SW 1271 (cell line): ENCODE measurements at regions not wholly inside any gene's neighbourhood (a gene's known extent, or its start where the extent isn't known, plus 50 kb on each side); places are given as distances from the start of the nearest gene placed in this dataset.
A peak's percentile ranks its signal among the peaks of the same experiment; 100 is the strongest.

Experiments
- DNase-seq, 2 experiments: peaks; one replicate each; lab custom pipeline; 2025; lab: John Stamatoyannopoulos, UW

DNA sequence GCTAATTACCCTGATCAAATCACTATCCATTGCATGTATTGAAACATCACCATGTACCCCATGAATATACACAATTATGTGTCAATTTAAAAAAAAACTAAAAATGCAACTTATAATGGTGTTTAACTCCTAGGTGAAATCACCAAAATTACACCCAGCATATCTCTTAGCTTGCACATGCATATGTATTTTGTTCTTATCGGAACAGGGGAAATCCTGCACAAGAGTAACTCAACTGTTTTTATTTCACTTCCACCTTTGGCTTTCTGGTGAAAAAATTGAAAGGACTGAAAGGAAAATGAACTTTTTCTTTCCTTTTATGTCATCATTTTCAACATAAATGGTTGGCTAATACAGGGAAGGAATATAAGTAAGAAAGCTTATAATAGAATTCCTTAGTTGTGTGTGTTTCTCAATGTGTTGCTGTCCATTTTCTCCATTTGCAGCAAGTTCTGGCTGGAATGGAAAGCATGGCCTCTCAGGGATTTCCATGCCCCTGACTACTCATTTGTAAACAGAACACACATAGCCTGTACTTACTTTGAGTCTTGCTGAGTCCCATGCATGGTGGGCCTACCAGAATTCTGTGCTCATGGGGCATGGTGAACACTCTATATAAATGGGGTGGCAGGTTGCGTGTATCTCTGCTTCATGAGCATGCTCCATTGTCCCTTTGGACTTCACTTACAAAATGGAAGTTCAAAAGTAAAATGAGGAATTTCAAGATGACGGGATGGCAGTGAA lies 462.0 kb downstream of the HS3ST3B1 start:
- DNase-seq: no peak

- DNase-seq: no peak
Measured at GRCh38 chr17:14760719-14761411, 460.0 kb downstream of the HS3ST3B1 start.

DNA sequence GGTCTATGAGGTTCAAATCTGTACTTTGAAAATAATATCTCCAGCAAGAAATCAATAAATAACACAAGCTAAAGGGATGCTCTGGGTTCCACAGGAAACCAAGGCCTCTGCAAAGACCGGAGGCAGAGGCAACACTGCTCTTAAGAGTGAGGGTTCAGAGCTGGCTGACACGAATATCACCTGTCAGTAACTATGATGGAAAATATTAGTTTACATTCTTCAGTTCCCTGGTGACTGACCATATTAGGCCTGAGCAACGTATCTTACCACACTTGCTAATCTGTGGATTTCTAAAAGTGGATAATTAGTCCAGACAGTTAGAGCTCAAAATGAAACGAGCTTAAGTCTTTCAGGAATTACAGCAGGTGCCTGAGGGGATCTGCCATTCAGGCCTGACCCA lies 459.3 kb downstream of the HS3ST3B1 start:
- no peak for DNase-seq

- no peak for DNase-seq
Measured at GRCh38 chr17:14759325-14759724, 458.4 kb downstream of the HS3ST3B1 start.

DNA sequence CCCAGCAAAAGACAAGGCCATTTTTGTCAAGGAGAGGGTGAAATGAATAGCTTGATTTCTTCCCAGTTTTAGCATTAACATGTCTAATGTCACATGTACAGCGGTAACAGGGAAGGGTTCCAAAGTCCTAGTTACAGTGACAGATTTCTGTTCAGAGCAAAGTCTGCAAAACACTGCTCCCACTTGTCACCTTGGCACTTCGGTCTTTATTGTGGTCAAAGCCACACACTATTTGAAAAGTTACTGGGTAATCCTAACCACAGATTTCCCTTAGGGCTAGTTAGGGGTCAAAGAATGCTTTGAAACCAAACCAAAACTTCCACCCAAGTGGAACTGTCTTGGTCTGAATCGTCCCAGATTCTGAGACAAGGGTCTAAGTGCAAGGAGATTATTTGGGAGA lies 455.6 kb downstream of the HS3ST3B1 start:
- no peak for DNase-seq

- no peak for DNase-seq
Measured at GRCh38 chr17:14755002-14755401, 454.1 kb downstream of the HS3ST3B1 start.

DNA sequence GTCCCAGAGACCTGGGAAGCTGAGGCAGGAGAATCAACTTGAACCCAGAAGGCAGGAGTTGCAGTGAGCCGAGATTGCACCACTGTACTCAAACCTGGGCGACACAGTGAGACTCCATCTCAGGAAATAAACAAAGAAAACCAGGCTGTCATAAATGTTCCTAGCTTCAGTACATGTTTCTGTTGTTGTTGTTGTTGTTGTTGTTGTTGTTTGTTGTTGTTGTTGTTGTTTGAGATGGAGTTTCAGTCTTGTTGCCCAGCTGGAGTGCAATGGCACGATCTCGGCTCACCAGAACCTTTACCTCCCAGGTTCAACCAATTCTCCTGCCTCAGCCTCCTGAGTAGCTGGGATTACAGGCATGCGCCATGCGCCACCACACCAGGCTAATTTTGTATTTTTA lies 452.5 kb downstream of the HS3ST3B1 start:
- no peak for DNase-seq

DNA sequence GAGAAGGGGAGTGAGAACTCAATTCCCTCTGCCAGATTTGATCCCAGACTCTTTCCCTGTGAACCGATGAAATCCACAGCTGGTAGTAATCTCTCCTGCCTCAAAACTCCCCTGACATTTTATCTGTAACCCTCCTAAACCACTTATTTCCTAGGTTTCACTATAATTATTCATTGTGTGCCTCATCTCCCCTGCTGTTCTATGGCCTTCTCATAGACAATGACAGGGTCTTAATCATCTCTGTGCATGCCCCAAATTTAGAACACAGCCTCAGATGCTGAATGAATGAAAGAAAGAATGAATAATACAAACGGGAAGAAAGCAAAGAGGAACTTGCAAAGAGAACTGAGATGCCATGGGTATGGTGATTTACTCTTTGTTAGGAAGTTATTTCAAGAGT lies 451.1 kb downstream of the HS3ST3B1 start:
- DNase-seq: no peak

- no peak for DNase-seq
Measured at GRCh38 chr17:14750866-14751265, 450.0 kb downstream of the HS3ST3B1 start.

DNA sequence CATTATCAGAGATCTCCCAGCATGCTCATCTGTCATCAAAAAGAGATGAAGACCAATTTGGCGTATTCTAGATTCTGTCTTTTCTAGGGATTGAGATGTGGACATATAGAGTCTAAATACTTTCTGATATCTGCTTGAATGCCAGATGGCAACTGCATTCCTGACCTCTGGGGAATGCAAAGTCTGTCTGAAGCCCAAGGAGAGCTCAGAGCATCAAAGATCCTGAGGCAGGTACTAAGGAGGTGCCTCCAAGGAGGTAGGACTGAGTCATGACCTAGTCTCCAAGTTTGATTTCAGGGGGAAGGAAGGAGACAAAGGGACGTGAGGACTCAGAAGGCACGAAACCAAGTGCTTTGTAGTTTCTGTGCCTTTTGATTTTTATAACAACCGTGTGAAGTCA lies 448.4 kb downstream of the HS3ST3B1 start:
- DNase-seq: no peak

- DNase-seq: no peak
Measured at GRCh38 chr17:14748036-14748710, 447.3 kb downstream of the HS3ST3B1 start.

GRCh38 chr17:14747603-14747950 lies 446.7 kb downstream of the HS3ST3B1 start:
- no peak for DNase-seq

DNA sequence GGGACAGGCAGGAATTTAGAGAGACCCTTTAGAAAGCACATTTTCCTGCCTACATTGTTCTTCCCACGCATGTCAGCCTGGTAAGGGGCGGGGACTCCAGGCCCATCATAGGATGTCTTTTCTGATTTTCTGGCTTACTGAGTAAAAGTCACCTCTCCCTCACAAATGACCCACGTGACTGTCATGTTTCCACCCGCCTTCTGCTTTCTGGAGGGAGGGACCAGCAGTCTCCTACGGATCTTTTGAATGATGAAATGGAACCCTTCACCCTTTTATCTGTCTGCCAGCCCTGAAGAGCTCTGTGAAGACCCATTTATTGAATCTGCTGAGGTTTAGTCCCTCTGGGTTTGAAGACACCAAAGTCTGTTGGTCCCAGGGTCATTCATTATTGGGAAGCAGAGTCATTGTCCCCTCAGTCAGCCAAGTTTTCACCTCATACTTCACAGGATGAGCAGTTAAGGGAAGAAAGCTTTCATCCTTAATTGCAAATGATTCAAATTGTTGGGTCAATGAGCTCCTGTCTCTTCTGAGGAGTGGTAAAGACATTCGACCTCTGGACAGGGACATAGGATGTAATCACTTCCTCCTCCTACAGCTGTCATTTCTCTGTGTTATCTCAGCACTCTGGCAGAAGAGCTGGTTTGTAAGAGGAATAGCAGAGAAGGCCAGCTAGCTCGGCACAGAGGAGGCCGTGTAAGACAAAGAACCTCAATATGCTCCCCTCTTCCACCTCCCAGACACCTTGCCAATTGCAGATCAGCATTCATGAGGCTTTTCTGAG lies 446.1 kb downstream of the HS3ST3B1 start:
- no peak for DNase-seq

GRCh38 chr17:14745541-14745940 lies 444.7 kb downstream of the HS3ST3B1 start:
- DNase-seq: no peak

DNA sequence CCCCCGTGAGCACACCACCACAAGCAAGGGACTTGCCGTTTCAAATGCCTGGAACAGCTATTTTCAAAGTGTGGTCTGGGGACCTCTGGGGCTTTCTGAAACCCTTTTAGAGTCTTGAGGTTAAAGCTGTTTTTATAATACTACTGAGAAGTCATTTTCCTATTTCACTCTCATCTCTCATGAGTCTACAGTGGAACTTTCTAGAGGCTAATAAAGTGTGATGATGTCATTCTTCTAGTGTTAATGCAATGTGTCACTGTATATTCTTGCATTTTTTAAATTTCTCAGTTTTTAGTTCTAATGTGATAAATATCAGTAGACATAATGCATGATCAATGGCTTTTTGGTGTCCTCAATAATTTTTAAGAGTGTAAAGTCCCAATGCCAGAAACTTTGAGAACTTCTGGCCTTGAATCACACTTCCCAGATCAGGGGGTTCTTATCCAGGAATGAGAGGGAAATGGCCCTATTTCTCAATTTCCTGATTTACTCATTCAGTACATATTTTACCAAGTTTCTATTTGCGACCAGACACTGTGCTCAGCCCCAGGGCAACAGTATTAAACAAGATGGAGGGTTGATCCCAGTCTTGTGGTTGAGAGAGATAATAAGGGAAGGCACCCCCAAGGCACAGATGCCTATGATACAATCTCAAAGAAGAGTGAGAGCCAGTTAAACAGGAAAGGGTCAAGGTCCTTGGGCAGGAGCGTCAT lies 444.0 kb downstream of the HS3ST3B1 start:
- DNase-seq: no peak

- no peak for DNase-seq
Measured at GRCh38 chr17:14741491-14741890, 440.6 kb downstream of the HS3ST3B1 start.

DNA sequence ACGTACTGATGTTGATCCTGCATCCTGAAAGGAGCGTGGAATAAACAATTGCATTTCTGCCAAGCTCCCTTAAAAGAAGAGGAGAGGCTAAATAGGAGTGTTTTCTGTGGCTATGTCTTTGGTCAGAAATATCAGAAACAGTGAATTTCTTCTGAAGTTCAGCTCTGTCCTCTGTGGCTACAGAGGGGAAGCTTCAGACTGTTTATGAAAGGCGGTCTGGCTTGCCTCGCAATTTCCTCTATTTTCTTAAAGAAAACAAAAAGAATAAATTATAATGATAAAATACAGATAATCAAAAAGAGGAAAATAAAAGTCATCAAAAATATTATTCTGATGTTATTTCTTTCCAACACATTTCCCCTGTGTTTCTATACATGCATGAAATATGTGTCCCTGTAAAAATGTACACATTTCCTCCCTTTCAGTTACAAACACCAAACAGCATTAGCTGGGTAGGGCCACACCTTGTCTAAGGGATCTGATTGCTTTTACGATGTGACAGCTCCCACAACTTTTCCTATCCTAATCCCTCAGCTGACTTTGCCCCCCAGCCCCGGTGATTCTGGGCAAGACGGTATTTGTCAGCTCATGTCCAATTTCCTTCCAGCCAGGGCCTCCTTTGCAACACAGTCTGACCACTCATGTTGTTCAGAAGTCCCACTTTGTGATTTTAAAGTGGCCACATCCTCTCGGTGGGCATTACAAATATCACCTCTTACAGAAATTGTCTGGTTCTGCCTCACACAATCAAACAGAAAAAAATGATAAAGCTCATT lies 439.0 kb downstream of the HS3ST3B1 start:
- DNase-seq: no peak

DNA sequence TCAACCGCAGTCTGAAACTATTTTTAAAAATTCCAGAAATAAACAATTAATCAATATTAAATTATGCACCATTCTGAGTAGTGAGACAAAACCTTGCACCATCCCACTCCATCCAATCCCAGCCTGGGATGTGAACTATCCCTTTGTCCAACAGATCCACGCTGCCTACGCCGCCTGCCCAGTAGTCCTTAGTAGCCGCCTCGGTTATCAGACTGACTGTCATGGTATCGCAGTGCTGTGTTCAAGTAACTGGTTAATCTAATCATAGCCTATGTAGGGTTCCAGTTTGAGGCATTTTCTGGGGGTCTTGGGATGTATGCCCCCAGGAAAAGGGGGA lies 437.7 kb downstream of the HS3ST3B1 start:
- DNase-seq: no peak

GRCh38 chr17:14737984-14738651 lies 437.2 kb downstream of the HS3ST3B1 start:
- peak; percentile 67 to 77 for DNase-seq

DNA sequence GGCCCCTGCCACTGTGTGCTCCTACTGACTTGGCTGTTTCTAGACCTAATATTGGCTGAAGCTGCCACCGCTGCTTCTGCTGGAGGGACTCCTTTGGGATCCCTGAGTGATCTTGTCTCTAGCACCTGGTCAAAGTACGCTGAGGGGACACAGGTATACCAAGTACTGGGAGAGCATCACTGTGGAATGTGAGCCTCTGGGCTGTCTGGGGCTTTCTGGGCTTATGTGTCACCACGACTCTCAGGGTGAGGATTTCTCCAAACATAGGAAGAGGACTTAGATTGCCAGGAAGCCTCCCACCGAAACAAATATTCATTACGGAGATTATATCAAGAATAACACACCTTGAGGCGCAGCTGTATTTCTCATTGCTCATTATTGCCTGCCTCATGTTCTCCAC lies 435.8 kb downstream of the HS3ST3B1 start:
- DNase-seq: no peak

DNA sequence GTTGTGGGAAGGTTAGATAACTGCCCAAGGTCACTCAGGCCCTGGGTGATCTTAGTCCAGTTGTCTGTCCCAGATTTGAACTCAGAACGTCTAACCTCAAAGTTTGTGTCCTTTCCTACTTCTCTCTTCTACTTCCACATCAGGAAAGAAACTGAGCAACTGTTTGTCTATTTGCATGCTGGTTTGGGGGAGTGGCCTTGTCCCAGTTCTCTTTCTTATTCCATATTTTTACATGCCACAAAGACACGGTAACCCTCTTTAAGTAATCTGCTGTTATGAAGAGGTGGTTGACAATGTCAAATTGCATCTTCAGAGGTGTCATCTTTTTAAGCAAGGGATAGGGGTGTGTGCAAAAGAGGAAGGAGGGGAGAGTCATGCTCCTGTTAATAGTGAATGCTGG lies 432.5 kb downstream of the HS3ST3B1 start:
- no peak for DNase-seq
